ENCODE measurements at regions not wholly inside any gene's neighbourhood (a gene's known extent, or its start where the extent isn't known, plus 50 kb on each side); places are given as distances from the start of the nearest gene placed in this dataset.

DNA sequence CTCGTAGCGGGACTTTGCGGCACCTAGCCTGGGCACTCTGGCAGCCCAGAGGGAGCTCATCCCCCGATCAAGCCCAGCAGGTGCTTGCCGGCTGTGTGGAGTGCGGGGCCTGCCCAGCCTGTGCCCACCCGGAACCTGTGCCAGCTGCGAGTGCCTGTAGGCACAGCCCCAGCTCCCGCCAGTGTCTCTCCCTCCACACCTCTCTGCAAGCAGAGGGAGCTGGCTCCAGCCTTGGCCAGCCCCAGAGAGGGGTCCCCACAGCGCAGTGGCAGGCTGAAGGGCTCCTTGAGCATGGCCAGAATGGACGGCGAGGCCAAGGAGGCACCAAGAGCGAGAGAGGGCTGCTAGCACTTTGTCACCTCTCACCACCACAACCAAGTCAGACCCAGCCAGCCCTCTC is 55.5 kb upstream of the C1QTNF9B start:
- Histone ChIP-seq H3F3A (ENCODE audit: insufficient read depth, low read length, poor library complexity, severe bottlenecking) (no peaks in the 10 kb centered on the region), H3K36me3 (ENCODE audit: insufficient read depth, low read length) (no peaks in the 10 kb centered on the region), H4K20me1 (ENCODE audit: insufficient read depth) (no peaks in the 10 kb centered on the region), H2AFZ (ENCODE audit: low read depth, low read length) (no peak overlapping the region), H3K79me2 (replicated peaks; ENCODE audit: insufficient read depth, low read length) (no peaks in the 10 kb centered on the region), H3K4me3 (ENCODE audit: low read length) (no peak overlapping the region), H3K27ac (ENCODE audit: low read length) (no peak overlapping the region), H3K9me2 (ENCODE audit: insufficient read depth, low read length) (no peaks in the 10 kb centered on the region), H3K9me3 (ENCODE audit: low read length) (no peaks in the 10 kb centered on the region), H3K9ac (ENCODE audit: low read length) (no peak overlapping the region), H3K4me2 (ENCODE audit: low read length) (no peak overlapping the region), H3K27me3 (ENCODE audit: insufficient read depth, low read depth, low read length) (no peaks in the 10 kb centered on the region)
- TF ChIP-seq TAF1 (IDR thresholded peaks at IDR 0.05; ENCODE audit: low read depth), result no peak
- TF ChIP-seq, protein P1, sequence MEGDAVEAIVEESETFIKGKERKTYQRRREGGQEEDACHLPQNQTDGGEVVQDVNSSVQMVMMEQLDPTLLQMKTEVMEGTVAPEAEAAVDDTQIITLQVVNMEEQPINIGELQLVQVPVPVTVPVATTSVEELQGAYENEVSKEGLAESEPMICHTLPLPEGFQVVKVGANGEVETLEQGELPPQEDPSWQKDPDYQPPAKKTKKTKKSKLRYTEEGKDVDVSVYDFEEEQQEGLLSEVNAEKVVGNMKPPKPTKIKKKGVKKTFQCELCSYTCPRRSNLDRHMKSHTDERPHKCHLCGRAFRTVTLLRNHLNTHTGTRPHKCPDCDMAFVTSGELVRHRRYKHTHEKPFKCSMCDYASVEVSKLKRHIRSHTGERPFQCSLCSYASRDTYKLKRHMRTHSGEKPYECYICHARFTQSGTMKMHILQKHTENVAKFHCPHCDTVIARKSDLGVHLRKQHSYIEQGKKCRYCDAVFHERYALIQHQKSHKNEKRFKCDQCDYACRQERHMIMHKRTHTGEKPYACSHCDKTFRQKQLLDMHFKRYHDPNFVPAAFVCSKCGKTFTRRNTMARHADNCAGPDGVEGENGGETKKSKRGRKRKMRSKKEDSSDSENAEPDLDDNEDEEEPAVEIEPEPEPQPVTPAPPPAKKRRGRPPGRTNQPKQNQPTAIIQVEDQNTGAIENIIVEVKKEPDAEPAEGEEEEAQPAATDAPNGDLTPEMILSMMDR (IDR thresholded peaks at IDR 0.05; ENCODE audit: poor library complexity, severe bottlenecking), result no peak
- TF ChIP-seq EP300 (conservative IDR thresholded peaks at IDR 0.05; ENCODE audit: poor library complexity, severe bottlenecking), result no peak
- no peak for TF ChIP-seq RAD21 (conservative IDR thresholded peaks at IDR 0.05)
- TF ChIP-seq, protein P2, sequence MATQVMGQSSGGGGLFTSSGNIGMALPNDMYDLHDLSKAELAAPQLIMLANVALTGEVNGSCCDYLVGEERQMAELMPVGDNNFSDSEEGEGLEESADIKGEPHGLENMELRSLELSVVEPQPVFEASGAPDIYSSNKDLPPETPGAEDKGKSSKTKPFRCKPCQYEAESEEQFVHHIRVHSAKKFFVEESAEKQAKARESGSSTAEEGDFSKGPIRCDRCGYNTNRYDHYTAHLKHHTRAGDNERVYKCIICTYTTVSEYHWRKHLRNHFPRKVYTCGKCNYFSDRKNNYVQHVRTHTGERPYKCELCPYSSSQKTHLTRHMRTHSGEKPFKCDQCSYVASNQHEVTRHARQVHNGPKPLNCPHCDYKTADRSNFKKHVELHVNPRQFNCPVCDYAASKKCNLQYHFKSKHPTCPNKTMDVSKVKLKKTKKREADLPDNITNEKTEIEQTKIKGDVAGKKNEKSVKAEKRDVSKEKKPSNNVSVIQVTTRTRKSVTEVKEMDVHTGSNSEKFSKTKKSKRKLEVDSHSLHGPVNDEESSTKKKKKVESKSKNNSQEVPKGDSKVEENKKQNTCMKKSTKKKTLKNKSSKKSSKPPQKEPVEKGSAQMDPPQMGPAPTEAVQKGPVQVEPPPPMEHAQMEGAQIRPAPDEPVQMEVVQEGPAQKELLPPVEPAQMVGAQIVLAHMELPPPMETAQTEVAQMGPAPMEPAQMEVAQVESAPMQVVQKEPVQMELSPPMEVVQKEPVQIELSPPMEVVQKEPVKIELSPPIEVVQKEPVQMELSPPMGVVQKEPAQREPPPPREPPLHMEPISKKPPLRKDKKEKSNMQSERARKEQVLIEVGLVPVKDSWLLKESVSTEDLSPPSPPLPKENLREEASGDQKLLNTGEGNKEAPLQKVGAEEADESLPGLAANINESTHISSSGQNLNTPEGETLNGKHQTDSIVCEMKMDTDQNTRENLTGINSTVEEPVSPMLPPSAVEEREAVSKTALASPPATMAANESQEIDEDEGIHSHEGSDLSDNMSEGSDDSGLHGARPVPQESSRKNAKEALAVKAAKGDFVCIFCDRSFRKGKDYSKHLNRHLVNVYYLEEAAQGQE (IDR thresholded peaks at IDR 0.05; ENCODE audit: borderline replicate concordance), result no peak
- TF ChIP-seq POLR2AphosphoS5 (IDR thresholded peaks at IDR 0.05), result no peak
- no peak for TF ChIP-seq MXI1 (conservative IDR thresholded peaks at IDR 0.05; ENCODE audit: poor library complexity, severe bottlenecking)
- TF ChIP-seq SMC3 (conservative IDR thresholded peaks at IDR 0.05; ENCODE audit: poor library complexity), result no peak
- no peak for TF ChIP-seq EZH2 (IDR thresholded peaks at IDR 0.05; ENCODE audit: borderline replicate concordance, insufficient read depth, low read length, poor library complexity, severe bottlenecking)

DNA sequence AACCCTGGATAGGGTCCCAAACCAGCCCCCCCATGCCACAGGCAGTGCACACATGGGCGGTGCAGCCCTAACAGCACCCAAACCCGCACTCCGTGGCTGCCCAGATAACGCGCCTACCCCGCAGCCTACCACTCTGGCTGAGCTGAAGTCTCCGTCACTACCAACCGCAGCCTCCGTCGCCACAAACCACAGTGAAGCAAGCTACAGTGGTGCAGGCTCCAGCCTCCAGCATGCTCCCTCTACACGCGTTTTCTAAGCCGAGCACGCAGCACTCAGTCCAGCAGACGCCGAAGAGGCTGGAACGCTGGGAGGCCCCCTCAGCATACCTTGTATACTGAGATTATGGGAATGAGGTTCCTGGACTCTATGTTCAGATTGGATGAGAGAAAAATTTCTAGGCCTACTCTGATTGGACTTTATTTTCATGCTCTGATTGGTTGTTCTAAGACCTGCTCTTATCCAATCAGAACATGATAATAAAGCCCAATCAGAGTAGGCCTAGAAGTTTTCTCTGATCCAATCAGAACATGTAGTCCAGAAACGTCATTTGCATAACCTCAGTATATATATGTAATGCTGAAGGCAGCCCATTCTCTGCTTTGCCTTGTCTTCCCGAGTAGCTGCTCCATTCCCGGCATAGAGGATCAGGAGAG is 56.7 kb upstream of the C1QTNF9B start:
- no peak for TF ChIP-seq EZH2 (IDR thresholded peaks at IDR 0.05; ENCODE audit: borderline replicate concordance, insufficient read depth, low read length, poor library complexity, severe bottlenecking)
- TF ChIP-seq, protein P1 (IDR thresholded peaks at IDR 0.05; ENCODE audit: poor library complexity, severe bottlenecking), result no peak
- TF ChIP-seq, protein P2 (IDR thresholded peaks at IDR 0.05; ENCODE audit: borderline replicate concordance), result no peak

More for the DNA sequence above, 56.7 kb upstream of the C1QTNF9B start:
- H3K79me2 ChIP-seq (replicated peaks; ENCODE audit: insufficient read depth, low read length), result no peaks in the 10 kb centered on the region
- H3F3A ChIP-seq (ENCODE audit: insufficient read depth, low read length, poor library complexity, severe bottlenecking), result no peaks in the 10 kb centered on the region
- H3K36me3 ChIP-seq (ENCODE audit: insufficient read depth, low read length), result no peaks in the 10 kb centered on the region
- no peak overlapping the region for H2AFZ ChIP-seq (ENCODE audit: low read depth, low read length)
- H3K9ac ChIP-seq (ENCODE audit: low read length), result no peak overlapping the region
- no peaks in the 10 kb centered on the region for H3K9me3 ChIP-seq (ENCODE audit: low read length)
- no peak overlapping the region for H3K4me2 ChIP-seq (ENCODE audit: low read length)
- H3K4me3 ChIP-seq (ENCODE audit: low read length), result no peak overlapping the region
- no peaks in the 10 kb centered on the region for H4K20me1 ChIP-seq (ENCODE audit: insufficient read depth)
- H3K9me2 ChIP-seq (ENCODE audit: insufficient read depth, low read length), result no peaks in the 10 kb centered on the region
- no peak overlapping the region for H3K27ac ChIP-seq (ENCODE audit: low read length)
- no peaks in the 10 kb centered on the region for H3K27me3 ChIP-seq (ENCODE audit: insufficient read depth, low read depth, low read length)

All from neural cell (in vitro differentiated cells).